ENCODE measurements at regions not wholly inside any gene's neighbourhood (a gene's known extent, or its start where the extent isn't known, plus 50 kb on each side); places are given as distances from the start of the nearest gene placed in this dataset.

DNA sequence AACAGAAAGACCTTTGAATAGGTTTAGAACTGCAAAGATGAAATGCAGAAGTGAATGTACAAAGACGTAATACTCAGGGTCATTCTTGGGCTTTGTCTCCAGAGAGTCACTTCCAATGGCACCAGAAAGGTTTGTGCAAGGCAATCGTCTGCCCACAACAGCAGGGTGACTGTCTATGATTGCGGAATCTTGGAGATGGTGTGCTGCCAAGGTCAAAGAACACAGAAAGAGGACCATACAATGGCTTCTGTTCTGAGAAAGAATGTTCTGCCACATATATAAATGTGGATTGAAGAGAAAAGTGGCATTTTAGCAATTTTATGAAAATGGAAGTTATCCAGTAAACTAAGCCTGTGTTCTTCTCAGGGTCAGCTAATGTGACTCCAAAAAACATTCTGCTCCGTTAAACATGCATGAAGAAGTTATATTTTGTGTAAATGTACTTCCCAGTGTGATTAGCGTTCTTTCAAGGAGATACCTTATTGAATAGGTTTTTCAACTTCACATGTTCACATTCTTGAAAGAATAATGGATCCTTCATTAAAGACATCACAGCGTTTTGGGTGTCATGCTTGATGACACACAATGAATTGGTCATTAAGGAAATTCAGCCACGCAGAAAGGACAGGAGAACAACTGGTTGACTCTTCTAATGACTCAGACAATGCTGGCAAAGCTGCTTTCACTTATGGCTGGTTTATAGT lies 73.4 kb upstream of the CDH6 start:
- Histone ChIP-seq H3K27ac (ENCODE audit: low read depth, low read length) (no peak overlapping the region), H3K4me3 (ENCODE audit: low read depth, low read length) (no peak overlapping the region), H3K27me3 (ENCODE audit: control insufficient read depth, insufficient read depth, low read length) (peaks cover 2% of the 10 kb centered on the region), H3K36me3 (ENCODE audit: control insufficient read depth, insufficient read depth, low read length) (no peaks in the 10 kb centered on the region), H3K9me3 (ENCODE audit: control insufficient read depth, insufficient read depth, low read length) (no peaks in the 10 kb centered on the region), H3K4me1 (ENCODE audit: control insufficient read depth, insufficient read depth, low read length) (no peaks in the 10 kb centered on the region)
- WGBS (ENCODE audit: insufficient coverage), result 48% methylated on average over 4 of the region's 7 CpGs
- DNase-seq (ENCODE audit: low read depth in 4 of 6, low spot score in 6 of 6), result peak in 1 of 6 donors; percentile 34

DNA sequence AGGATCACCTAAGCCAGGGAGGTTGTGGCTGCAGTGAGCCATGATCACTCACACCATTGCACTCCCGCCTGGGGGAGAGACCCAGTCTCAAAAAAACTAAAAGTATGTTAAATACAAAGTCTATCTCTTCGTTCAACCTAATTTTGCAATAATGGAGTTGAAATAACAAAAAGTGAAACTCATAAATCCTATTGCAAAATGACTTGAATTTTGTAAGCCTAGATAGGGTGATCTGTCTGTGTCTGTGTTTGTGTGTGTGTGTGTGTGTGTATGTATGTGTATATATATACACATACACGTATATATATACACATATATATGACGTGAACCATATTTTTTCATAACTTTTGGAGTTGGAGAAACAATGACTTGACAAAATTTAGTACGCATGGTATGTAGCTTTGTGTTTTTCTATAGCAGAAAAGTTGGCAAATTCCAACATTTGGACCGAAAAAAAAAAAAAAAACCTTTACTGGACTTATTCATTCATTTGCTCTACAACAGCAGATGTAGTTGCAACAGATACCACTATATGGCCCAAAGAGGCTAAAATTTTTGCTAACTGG lies 76.9 kb upstream of the CDH6 start:
- Histone ChIP-seq H3K9me3 (ENCODE audit: control insufficient read depth, insufficient read depth, low read length) (no peaks in the 10 kb centered on the region), H3K36me3 (ENCODE audit: control insufficient read depth, insufficient read depth, low read length) (no peaks in the 10 kb centered on the region), H3K4me3 (ENCODE audit: low read depth, low read length) (no peak overlapping the region), H3K27ac (ENCODE audit: low read depth, low read length) (no peak overlapping the region), H3K4me1 (ENCODE audit: control insufficient read depth, insufficient read depth, low read length) (no peaks in the 10 kb centered on the region), H3K27me3 (ENCODE audit: control insufficient read depth, insufficient read depth, low read length) (peaks cover 2% of the 10 kb centered on the region)
- DNase-seq (ENCODE audit: low read depth in 4 of 6, low spot score in 6 of 6), result no peak
- WGBS (ENCODE audit: insufficient coverage), result no CpG with 5 or more reads among the region's 6 CpGs

- 100% methylated on average over 1 of the region's 2 CpGs for WGBS (ENCODE audit: insufficient coverage)
- Histone ChIP-seq H3K27me3 (ENCODE audit: control insufficient read depth, insufficient read depth, low read length) (no peaks in the 10 kb centered on the region), H3K4me1 (ENCODE audit: control insufficient read depth, insufficient read depth, low read length) (no peaks in the 10 kb centered on the region)
Observed at GRCh38 chr5:31114817-31115216, 78.7 kb upstream of the CDH6 start.

GRCh38 chr5:31113666-31114350 lies 79.7 kb upstream of the CDH6 start:
- H3K4me1 ChIP-seq (ENCODE audit: control insufficient read depth, insufficient read depth, low read length), result no peaks in the 10 kb centered on the region
- DNase-seq (ENCODE audit: low read depth in 4 of 6, low spot score in 6 of 6), result peak in 2 of 6 donors; percentile 43 to 55
- 40% methylated on average over 1 of the region's 1 CpG for WGBS (ENCODE audit: insufficient coverage)
- H3K27me3 ChIP-seq (ENCODE audit: control insufficient read depth, insufficient read depth, low read length), result no peaks in the 10 kb centered on the region
- H3K4me3 ChIP-seq (ENCODE audit: low read depth, low read length), result no peak overlapping the region
- no peak overlapping the region for H3K27ac ChIP-seq (ENCODE audit: low read depth, low read length)
- no peaks in the 10 kb centered on the region for H3K36me3 ChIP-seq (ENCODE audit: control insufficient read depth, insufficient read depth, low read length)
- H3K9me3 ChIP-seq (ENCODE audit: control insufficient read depth, insufficient read depth, low read length), result no peaks in the 10 kb centered on the region

More at GRCh38 chr5:31114817-31115216, 78.7 kb upstream of the CDH6 start:
- Histone ChIP-seq H3K36me3 (ENCODE audit: control insufficient read depth, insufficient read depth, low read length) (no peaks in the 10 kb centered on the region), H3K27ac (ENCODE audit: low read depth, low read length) (no peak overlapping the region), H3K9me3 (ENCODE audit: control insufficient read depth, insufficient read depth, low read length) (no peaks in the 10 kb centered on the region), H3K4me3 (ENCODE audit: low read depth, low read length) (no peak overlapping the region)
- no peak for DNase-seq (ENCODE audit: low read depth in 4 of 6, low spot score in 6 of 6)

- Histone ChIP-seq H3K27ac (ENCODE audit: low read depth, low read length) (no peak overlapping the region), H3K27me3 (ENCODE audit: control insufficient read depth, insufficient read depth, low read length) (no peaks in the 10 kb centered on the region), H3K9me3 (ENCODE audit: control insufficient read depth, insufficient read depth, low read length) (no peaks in the 10 kb centered on the region), H3K4me1 (ENCODE audit: control insufficient read depth, insufficient read depth, low read length) (no peaks in the 10 kb centered on the region), H3K36me3 (ENCODE audit: control insufficient read depth, insufficient read depth, low read length) (no peaks in the 10 kb centered on the region), H3K4me3 (ENCODE audit: low read depth, low read length) (no peak overlapping the region)
- no CpG with 5 or more reads among the region's 3 CpGs for whole genome bisulfite sequencing (ENCODE audit: insufficient coverage)
- no peak for DNase-seq (ENCODE audit: low read depth in 4 of 6, low spot score in 6 of 6)
Observed at GRCh38 chr5:31113101-31113500, 80.4 kb upstream of the CDH6 start.

- Histone ChIP-seq H3K9me3 (ENCODE audit: control insufficient read depth, insufficient read depth, low read length) (no peaks in the 10 kb centered on the region), H3K27me3 (ENCODE audit: control insufficient read depth, insufficient read depth, low read length) (no peaks in the 10 kb centered on the region), H3K4me3 (ENCODE audit: low read depth, low read length) (no peak overlapping the region), H3K27ac (ENCODE audit: low read depth, low read length) (no peak overlapping the region), H3K4me1 (ENCODE audit: control insufficient read depth, insufficient read depth, low read length) (no peaks in the 10 kb centered on the region), H3K36me3 (ENCODE audit: control insufficient read depth, insufficient read depth, low read length) (no peaks in the 10 kb centered on the region)
- peak in 3 of 6 donors; percentile 15 to 53 (median 44) for DNase-seq (ENCODE audit: low read depth in 4 of 6, low spot score in 6 of 6)
- no CpG with 5 or more reads among the region's 2 CpGs for WGBS (ENCODE audit: insufficient coverage)
Observed at GRCh38 chr5:31107091-31107518, 86.4 kb upstream of the CDH6 start.

DNA sequence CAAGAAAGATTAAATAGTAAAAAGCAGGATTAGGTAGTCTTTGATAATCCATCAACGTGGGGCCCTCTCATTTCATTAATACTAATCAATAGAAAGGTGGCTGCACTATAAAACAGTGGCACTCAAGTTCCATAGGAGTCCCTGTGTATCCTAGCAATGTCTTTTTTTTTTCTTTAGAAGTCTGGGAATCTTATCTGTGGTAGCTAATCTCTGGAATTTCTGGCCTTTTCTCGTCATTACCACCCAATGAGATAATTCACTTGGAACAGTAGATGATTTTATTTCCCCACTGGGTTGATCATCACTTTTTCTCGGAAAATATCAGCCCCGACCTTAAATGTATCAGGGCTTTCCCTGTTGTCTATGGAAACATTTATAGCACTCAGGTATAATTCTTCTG lies 86.8 kb upstream of the CDH6 start:
- no peak overlapping the region for H3K4me3 ChIP-seq (ENCODE audit: low read depth, low read length)
- no peaks in the 10 kb centered on the region for H3K27me3 ChIP-seq (ENCODE audit: control insufficient read depth, insufficient read depth, low read length)
- no peaks in the 10 kb centered on the region for H3K9me3 ChIP-seq (ENCODE audit: control insufficient read depth, insufficient read depth, low read length)
- WGBS (ENCODE audit: insufficient coverage), result no CpG with 5 or more reads among the region's 4 CpGs
- H3K36me3 ChIP-seq (ENCODE audit: control insufficient read depth, insufficient read depth, low read length), result no peaks in the 10 kb centered on the region
- DNase-seq (ENCODE audit: low read depth in 4 of 6, low spot score in 6 of 6), result peak in 1 of 6 donors; percentile 20
- no peaks in the 10 kb centered on the region for H3K4me1 ChIP-seq (ENCODE audit: control insufficient read depth, insufficient read depth, low read length)
- no peak overlapping the region for H3K27ac ChIP-seq (ENCODE audit: low read depth, low read length)

DNA sequence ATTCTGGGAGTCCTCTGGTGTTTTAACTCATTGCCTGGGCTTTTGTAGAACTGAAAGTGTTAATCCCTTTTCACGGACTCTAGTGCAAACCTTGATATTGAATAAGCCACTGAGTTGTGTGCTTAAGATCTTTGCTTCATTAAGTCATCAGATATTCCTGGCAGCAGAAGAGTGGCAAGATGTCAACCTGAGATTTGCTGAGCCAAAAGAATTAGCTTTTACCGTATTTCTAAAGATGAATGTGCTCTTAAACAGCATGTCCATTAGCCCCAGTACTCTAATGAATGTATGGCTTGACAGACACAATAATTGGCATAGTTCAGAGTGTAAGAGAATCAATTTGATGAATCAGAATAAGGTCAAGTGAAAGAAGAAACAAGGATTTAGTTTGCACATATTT lies 87.2 kb upstream of the CDH6 start:
- no peaks in the 10 kb centered on the region for H3K4me1 ChIP-seq (ENCODE audit: control insufficient read depth, insufficient read depth, low read length)
- H3K27me3 ChIP-seq (ENCODE audit: control insufficient read depth, insufficient read depth, low read length), result no peaks in the 10 kb centered on the region
- H3K4me3 ChIP-seq (ENCODE audit: low read depth, low read length), result no peak overlapping the region
- DNase-seq (ENCODE audit: low read depth in 4 of 6, low spot score in 6 of 6), result peak in 2 of 6 donors; percentile 37 to 50
- no peaks in the 10 kb centered on the region for H3K36me3 ChIP-seq (ENCODE audit: control insufficient read depth, insufficient read depth, low read length)
- no CpG with 5 or more reads among the region's 2 CpGs for WGBS (ENCODE audit: insufficient coverage)
- H3K27ac ChIP-seq (ENCODE audit: low read depth, low read length), result no peak overlapping the region
- no peaks in the 10 kb centered on the region for H3K9me3 ChIP-seq (ENCODE audit: control insufficient read depth, insufficient read depth, low read length)

DNA sequence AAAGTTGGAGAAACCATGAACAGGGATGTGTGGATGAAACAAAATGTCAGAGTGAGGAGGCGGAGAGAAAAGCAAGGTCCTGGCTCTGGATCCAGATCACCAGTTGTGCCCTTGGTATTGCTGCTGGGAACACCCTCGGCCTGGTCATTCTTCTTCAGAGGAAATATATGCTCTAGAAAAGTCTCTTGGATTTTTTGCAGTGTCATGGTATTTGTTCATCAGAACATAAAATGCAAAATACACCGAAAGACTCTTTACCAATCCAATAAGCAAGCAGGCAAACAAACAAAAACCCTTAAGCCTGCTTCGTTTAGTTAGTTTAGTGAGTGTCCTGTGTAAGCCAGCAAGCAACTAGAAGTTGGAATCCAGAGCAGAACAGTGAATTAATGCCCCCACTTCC lies 88.7 kb upstream of the CDH6 start:
- Histone ChIP-seq H3K36me3 (ENCODE audit: control insufficient read depth, insufficient read depth, low read length) (no peaks in the 10 kb centered on the region), H3K27ac (ENCODE audit: low read depth, low read length) (no peak overlapping the region), H3K4me3 (ENCODE audit: low read depth, low read length) (no peak overlapping the region), H3K27me3 (ENCODE audit: control insufficient read depth, insufficient read depth, low read length) (peaks cover 3% of the 10 kb centered on the region), H3K4me1 (ENCODE audit: control insufficient read depth, insufficient read depth, low read length) (no peaks in the 10 kb centered on the region), H3K9me3 (ENCODE audit: control insufficient read depth, insufficient read depth, low read length) (no peaks in the 10 kb centered on the region)
- WGBS (ENCODE audit: insufficient coverage), result 88% methylated on average over 1 of the region's 4 CpGs
- no peak for DNase-seq (ENCODE audit: low read depth in 4 of 6, low spot score in 6 of 6)

Measured in spinal cord (tissue), 9 donors.